ENCODE measurements at regions not wholly inside any gene's neighbourhood (a gene's known extent, or its start where the extent isn't known, plus 50 kb on each side); places are given as distances from the start of the nearest gene placed in this dataset.

DNA sequence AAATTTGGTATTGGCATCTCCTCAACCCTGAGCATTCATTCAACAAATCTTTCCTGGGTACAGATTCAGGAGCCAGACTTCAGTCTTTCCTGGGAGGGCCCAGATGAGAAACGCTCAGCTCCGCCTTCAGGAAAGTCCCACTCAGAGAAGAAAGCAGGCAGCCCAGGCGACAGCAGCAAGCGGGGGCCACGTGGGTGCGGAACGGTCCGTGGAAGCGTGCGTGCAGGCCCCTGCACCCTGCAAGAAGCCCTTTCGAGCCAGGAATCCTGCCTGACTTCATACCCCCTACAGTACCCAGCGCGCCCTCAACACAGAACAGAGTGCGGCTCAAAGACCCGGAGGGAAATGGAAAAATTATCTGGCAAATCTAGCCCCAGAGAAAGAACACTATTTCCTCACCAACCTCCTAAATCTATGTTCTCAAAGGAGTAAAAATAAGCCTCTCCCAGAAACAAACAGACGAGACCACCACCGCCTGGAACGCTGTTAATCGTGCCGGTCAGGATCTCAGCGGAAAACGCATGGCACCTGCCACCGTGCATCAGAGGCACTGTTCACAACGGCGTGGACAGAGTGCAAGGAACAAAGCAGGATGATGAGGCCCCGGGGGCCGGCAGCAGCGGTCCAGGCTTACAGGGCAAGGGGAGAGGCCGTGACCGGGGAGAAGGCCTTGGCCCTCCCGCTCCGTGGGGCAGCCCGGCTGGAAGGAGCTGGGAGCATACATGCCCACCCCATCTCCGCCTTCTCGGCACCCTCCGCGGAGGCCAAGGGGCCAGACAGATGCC is 318.3 kb downstream of the EIPR1 start:
- ATAC-seq (ENCODE audit: low read depth) = no peak
- CTCF ChIA-PET = no interaction called here
- Mint-ChIP-seq H3K4me3 (no peak overlapping the region), H3K4me1 (no peaks in the 10 kb centered on the region), H3K27me3 (no peaks in the 10 kb centered on the region), H3K27ac (no peak overlapping the region), H3K9me3 (ENCODE audit: insufficient read depth) (peaks cover 5% of the 10 kb centered on the region)
- POLR2A ChIA-PET = no interaction called here
- intact Hi-C loops (cut with micrococcal nuclease) = no loop called here
- H3K9ac ChIP-seq (ENCODE audit: low read length) = no peak overlapping the region
- no peak overlapping the region for H2AFZ ChIP-seq (ENCODE audit: insufficient read depth, low read depth, low read length, poor library complexity, severe bottlenecking)
- no peaks in the 10 kb centered on the region for H3K27me3 ChIP-seq (replicated peaks in 1 of 4; ENCODE audit: control extremely low read depth in 1 of 4, control insufficient read depth in 3 of 4, insufficient read depth in 4 of 4, low read length in 3 of 4)
- TF ChIP-seq EZH2 (IDR thresholded peaks at IDR 0.05; ENCODE audit: borderline replicate concordance, insufficient read depth, low read depth, low read length, poor library complexity, severe bottlenecking) = no peak
- TF ChIP-seq, protein P1, sequence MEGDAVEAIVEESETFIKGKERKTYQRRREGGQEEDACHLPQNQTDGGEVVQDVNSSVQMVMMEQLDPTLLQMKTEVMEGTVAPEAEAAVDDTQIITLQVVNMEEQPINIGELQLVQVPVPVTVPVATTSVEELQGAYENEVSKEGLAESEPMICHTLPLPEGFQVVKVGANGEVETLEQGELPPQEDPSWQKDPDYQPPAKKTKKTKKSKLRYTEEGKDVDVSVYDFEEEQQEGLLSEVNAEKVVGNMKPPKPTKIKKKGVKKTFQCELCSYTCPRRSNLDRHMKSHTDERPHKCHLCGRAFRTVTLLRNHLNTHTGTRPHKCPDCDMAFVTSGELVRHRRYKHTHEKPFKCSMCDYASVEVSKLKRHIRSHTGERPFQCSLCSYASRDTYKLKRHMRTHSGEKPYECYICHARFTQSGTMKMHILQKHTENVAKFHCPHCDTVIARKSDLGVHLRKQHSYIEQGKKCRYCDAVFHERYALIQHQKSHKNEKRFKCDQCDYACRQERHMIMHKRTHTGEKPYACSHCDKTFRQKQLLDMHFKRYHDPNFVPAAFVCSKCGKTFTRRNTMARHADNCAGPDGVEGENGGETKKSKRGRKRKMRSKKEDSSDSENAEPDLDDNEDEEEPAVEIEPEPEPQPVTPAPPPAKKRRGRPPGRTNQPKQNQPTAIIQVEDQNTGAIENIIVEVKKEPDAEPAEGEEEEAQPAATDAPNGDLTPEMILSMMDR (IDR thresholded peaks at IDR 0.05) = no peak
- no peak overlapping the region for H3K4me3 ChIP-seq (ENCODE audit: control extremely low read depth in 1 of 5, extremely low read depth in 1 of 5, insufficient read depth in 1 of 5, low read depth in 2 of 5, low read length in 4 of 5)
- 86% methylated on average over 37 of the region's 37 CpGs for WGBS (ENCODE audit: insufficient coverage)
- H3K27ac ChIP-seq (ENCODE audit: low read length in 2 of 2) = no peak overlapping the region
- no peaks in the 10 kb centered on the region for H3K36me3 ChIP-seq (replicated peaks in 1 of 2; ENCODE audit: control extremely low read depth in 1 of 2, control insufficient read depth in 1 of 2, extremely low read depth in 1 of 2, insufficient read depth in 2 of 2, low read length in 1 of 2)
- no peaks in the 10 kb centered on the region for H4K20me1 ChIP-seq (ENCODE audit: control insufficient read depth, insufficient read depth, low read length, poor library complexity, severe bottlenecking)
- H3K4me1 ChIP-seq (ENCODE audit: control insufficient read depth in 2 of 2, insufficient read depth in 2 of 2, low read length in 2 of 2) = no peaks in the 10 kb centered on the region
- DNase-seq = no peak
- no peak overlapping the region for H3K4me2 ChIP-seq (replicated peaks; ENCODE audit: low read depth, low read length, poor library complexity, severe bottlenecking)
- H3K9me3 ChIP-seq (ENCODE audit: control extremely low read depth in 1 of 3, control insufficient read depth in 2 of 3, insufficient read depth in 1 of 3, low read length in 2 of 3) = peaks cover 0 to 3% (median 0%) of the 10 kb centered on the region in 3 donors
- H3K79me2 ChIP-seq (ENCODE audit: control insufficient read depth, insufficient read depth, low read length) = no peaks in the 10 kb centered on the region

DNA sequence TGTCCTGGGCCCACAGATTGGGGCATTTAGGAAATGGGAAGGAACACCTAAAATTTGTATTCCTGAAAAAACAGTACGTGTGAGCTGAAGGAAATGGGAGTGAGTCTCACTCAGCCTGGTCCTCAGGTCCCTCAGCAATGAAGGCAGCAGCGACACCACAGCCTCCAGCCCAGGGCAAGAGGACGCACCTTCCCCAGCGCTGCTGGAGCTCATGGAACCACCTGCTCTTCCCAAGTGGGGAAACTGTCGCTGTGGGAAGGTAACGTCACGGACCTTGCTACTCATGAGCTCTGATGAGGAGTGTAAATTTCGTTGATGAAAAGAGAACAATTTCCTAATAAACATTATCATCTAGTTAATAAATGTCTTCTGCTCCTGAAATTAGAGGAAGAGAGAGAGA is 323.6 kb downstream of the EIPR1 start:
- Histone ChIP-seq H3K79me2 (ENCODE audit: control insufficient read depth, insufficient read depth, low read length) (no peaks in the 10 kb centered on the region), H2AFZ (ENCODE audit: insufficient read depth, low read depth, low read length, poor library complexity, severe bottlenecking) (no peak overlapping the region), H3K36me3 (replicated peaks in 1 of 2; ENCODE audit: control extremely low read depth in 1 of 2, control insufficient read depth in 1 of 2, extremely low read depth in 1 of 2, insufficient read depth in 2 of 2, low read length in 1 of 2) (no peaks in the 10 kb centered on the region), H4K20me1 (ENCODE audit: control insufficient read depth, insufficient read depth, low read length, poor library complexity, severe bottlenecking) (no peaks in the 10 kb centered on the region), H3K4me2 (replicated peaks; ENCODE audit: low read depth, low read length, poor library complexity, severe bottlenecking) (no peak overlapping the region), H3K9ac (ENCODE audit: low read length) (no peak overlapping the region), H3K4me1 (ENCODE audit: control insufficient read depth in 2 of 2, insufficient read depth in 2 of 2, low read length in 2 of 2) (no peaks in the 10 kb centered on the region), H3K27me3 (replicated peaks in 1 of 4; ENCODE audit: control extremely low read depth in 1 of 4, control insufficient read depth in 3 of 4, insufficient read depth in 4 of 4, low read length in 3 of 4) (no peaks in the 10 kb centered on the region), H3K4me3 (ENCODE audit: control extremely low read depth in 1 of 5, extremely low read depth in 1 of 5, insufficient read depth in 1 of 5, low read depth in 2 of 5, low read length in 4 of 5) (no peak overlapping the region), H3K9me3 (ENCODE audit: control extremely low read depth in 1 of 3, control insufficient read depth in 2 of 3, insufficient read depth in 1 of 3, low read length in 2 of 3) (peaks cover 0 to 3% (median 0%) of the 10 kb centered on the region in 3 donors), H3K27ac (ENCODE audit: low read length in 2 of 2) (no peak overlapping the region)
- H3K27ac Mint-ChIP-seq = no peak overlapping the region
- ATAC-seq (ENCODE audit: low read depth) (no peak), DNase-seq (no peak)
- peaks cover 5% of the 10 kb centered on the region for H3K9me3 Mint-ChIP-seq (ENCODE audit: insufficient read depth)
- H3K4me1 Mint-ChIP-seq = no peaks in the 10 kb centered on the region
- TF ChIP-seq, protein P1 (IDR thresholded peaks at IDR 0.05) = no peak
- no peak for TF ChIP-seq EZH2 (IDR thresholded peaks at IDR 0.05; ENCODE audit: borderline replicate concordance, insufficient read depth, low read depth, low read length, poor library complexity, severe bottlenecking)
- H3K4me3 Mint-ChIP-seq = no peak overlapping the region
- ChIA-PET POLR2A (no interaction called here), CTCF (no interaction called here)
- peaks cover 5% of the 10 kb centered on the region for H3K27me3 Mint-ChIP-seq
- WGBS (ENCODE audit: insufficient coverage) = 94% methylated on average over 4 of the region's 8 CpGs
- intact Hi-C loops (cut with micrococcal nuclease) = no loop called here
